ENCODE measurements at regions not wholly inside any gene's neighbourhood (a gene's known extent, or its start where the extent isn't known, plus 50 kb on each side); places are given as distances from the start of the nearest gene placed in this dataset.

DNA sequence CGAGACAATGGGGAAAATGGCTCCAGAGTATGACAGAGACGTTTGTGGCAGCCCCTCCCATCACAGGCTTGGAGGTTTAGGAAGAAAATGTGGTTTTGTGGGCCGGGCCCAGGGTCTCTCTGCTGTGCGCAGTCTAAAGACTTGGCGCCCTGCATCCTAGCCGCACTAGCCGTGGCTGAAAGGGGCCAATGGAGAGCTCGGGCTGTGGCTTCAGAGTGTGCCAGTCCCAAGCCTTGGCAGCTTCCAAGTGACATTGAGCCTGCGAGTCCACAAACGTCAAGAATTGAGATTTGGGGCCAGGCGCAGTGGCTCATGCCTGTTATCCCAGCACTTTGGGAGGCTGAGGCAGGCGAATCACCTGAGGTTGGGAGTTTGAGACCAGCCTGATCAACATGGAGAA lies 513.1 kb downstream of the PCDH17 start:
- no peaks in the 10 kb centered on the region for H4K20me1 ChIP-seq (ENCODE audit: insufficient read depth, low read length)

DNA sequence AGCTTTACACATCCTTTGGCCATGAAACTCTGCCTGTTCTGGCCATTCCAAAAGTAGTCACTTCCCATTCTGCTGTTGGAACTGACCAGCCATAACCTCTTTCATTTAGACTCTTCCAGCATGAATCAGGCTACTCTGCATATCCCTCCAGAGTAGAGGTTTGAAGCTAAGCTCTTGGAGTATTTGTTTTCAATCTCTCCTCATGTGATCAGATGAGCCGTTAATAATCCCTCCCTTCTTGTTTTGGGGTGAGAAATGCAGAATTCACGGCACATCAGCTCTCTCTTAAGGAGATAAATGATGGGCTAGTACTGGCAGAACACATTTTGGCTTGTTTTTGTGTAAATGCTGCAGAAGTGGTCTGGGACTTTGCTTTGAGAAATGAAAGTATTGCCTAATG lies 519.9 kb downstream of the PCDH17 start:
- TF ChIP-seq EZH2 (optimal IDR thresholded peaks at IDR 0.05; ENCODE audit: low read depth, low read length): no peak
- TF ChIP-seq, protein P1, sequence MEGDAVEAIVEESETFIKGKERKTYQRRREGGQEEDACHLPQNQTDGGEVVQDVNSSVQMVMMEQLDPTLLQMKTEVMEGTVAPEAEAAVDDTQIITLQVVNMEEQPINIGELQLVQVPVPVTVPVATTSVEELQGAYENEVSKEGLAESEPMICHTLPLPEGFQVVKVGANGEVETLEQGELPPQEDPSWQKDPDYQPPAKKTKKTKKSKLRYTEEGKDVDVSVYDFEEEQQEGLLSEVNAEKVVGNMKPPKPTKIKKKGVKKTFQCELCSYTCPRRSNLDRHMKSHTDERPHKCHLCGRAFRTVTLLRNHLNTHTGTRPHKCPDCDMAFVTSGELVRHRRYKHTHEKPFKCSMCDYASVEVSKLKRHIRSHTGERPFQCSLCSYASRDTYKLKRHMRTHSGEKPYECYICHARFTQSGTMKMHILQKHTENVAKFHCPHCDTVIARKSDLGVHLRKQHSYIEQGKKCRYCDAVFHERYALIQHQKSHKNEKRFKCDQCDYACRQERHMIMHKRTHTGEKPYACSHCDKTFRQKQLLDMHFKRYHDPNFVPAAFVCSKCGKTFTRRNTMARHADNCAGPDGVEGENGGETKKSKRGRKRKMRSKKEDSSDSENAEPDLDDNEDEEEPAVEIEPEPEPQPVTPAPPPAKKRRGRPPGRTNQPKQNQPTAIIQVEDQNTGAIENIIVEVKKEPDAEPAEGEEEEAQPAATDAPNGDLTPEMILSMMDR (IDR thresholded peaks at IDR 0.05; ENCODE audit: low read length): no peak
- Histone ChIP-seq H3K9me2 (replicated peaks; ENCODE audit: insufficient read depth, low read length) (no peaks in the 10 kb centered on the region), H4K20me1 (ENCODE audit: insufficient read depth, low read length) (no peaks in the 10 kb centered on the region), H3K4me3 (ENCODE audit: low read length) (no peak overlapping the region), H3K27me3 (replicated peaks; ENCODE audit: insufficient read depth, low read length) (no peaks in the 10 kb centered on the region), H3K79me2 (ENCODE audit: low read length) (no peaks in the 10 kb centered on the region), H3K9me3 (replicated peaks; ENCODE audit: insufficient read depth, low read length) (no peaks in the 10 kb centered on the region), H3K4me2 (ENCODE audit: low read depth, low read length) (no peak overlapping the region), H3F3A (ENCODE audit: insufficient read depth, low read length) (no peaks in the 10 kb centered on the region), H3K4me1 (ENCODE audit: low read length) (no peaks in the 10 kb centered on the region), H3K9ac (ENCODE audit: low read length) (no peak overlapping the region), H2AFZ (ENCODE audit: low read length) (no peak overlapping the region), H3K27ac (ENCODE audit: low read length) (no peak overlapping the region), H3K36me3 (replicated peaks; ENCODE audit: insufficient read depth, low read length) (no peaks in the 10 kb centered on the region)
- no peak for DNase-seq

More for the DNA sequence above, 513.1 kb downstream of the PCDH17 start:
- Histone ChIP-seq H3K79me2 (ENCODE audit: low read length) (no peaks in the 10 kb centered on the region), H3F3A (ENCODE audit: insufficient read depth, low read length) (no peaks in the 10 kb centered on the region), H2AFZ (ENCODE audit: low read length) (no peak overlapping the region), H3K27me3 (replicated peaks; ENCODE audit: insufficient read depth, low read length) (no peaks in the 10 kb centered on the region), H3K4me2 (ENCODE audit: low read depth, low read length) (no peak overlapping the region), H3K9ac (ENCODE audit: low read length) (no peak overlapping the region), H3K36me3 (replicated peaks; ENCODE audit: insufficient read depth, low read length) (no peaks in the 10 kb centered on the region), H3K9me2 (replicated peaks; ENCODE audit: insufficient read depth, low read length) (no peaks in the 10 kb centered on the region), H3K4me1 (ENCODE audit: low read length) (no peaks in the 10 kb centered on the region), H3K9me3 (replicated peaks; ENCODE audit: insufficient read depth, low read length) (no peaks in the 10 kb centered on the region), H3K27ac (ENCODE audit: low read length) (no peak overlapping the region), H3K4me3 (ENCODE audit: low read length) (no peak overlapping the region)
- no peak for DNase-seq
- TF ChIP-seq, protein P1 (IDR thresholded peaks at IDR 0.05; ENCODE audit: low read length): no peak
- TF ChIP-seq EZH2phosphoT487 (IDR thresholded peaks at IDR 0.05; ENCODE audit: low read length): no peak
- no peak for TF ChIP-seq EZH2 (optimal IDR thresholded peaks at IDR 0.05; ENCODE audit: low read depth, low read length)

DNA sequence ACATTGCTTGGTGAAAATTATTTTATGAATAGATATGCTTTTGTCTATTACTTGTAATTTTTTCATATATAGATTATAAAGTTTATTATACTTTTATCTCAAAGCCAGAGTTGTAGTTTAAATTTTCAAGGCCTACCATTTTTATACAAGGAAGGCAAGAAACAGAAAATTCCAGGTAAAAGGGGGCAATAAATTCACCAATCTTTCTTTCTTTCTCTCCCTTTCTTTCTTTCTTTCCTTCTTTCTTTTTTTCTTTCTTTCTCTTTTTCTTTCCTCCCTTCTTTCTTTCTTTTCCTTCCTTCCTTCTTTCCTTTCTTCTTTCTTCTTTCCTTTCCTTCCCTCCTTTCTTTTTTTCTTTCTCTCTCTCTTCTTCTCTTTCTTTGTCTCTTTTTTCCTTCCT lies 529.4 kb downstream of the PCDH17 start:
- H3K79me2 ChIP-seq (ENCODE audit: low read length): no peaks in the 10 kb centered on the region
- no peaks in the 10 kb centered on the region for H4K20me1 ChIP-seq (ENCODE audit: insufficient read depth, low read length)
- no peak overlapping the region for H3K4me3 ChIP-seq (ENCODE audit: low read length)
- no peaks in the 10 kb centered on the region for H3K27me3 ChIP-seq (replicated peaks; ENCODE audit: insufficient read depth, low read length)
- no peaks in the 10 kb centered on the region for H3K36me3 ChIP-seq (replicated peaks; ENCODE audit: insufficient read depth, low read length)
- no peaks in the 10 kb centered on the region for H3F3A ChIP-seq (ENCODE audit: insufficient read depth, low read length)
- H2AFZ ChIP-seq (ENCODE audit: low read length): no peak overlapping the region
- no peaks in the 10 kb centered on the region for H3K4me1 ChIP-seq (ENCODE audit: low read length)
- no peak overlapping the region for H3K4me2 ChIP-seq (ENCODE audit: low read depth, low read length)
- H3K9me2 ChIP-seq (replicated peaks; ENCODE audit: insufficient read depth, low read length): no peaks in the 10 kb centered on the region
- H3K9me3 ChIP-seq (replicated peaks; ENCODE audit: insufficient read depth, low read length): no peaks in the 10 kb centered on the region
- DNase-seq: no peak
- H3K27ac ChIP-seq (ENCODE audit: low read length): no peak overlapping the region
- no peak for TF ChIP-seq EZH2 (optimal IDR thresholded peaks at IDR 0.05; ENCODE audit: low read depth, low read length)
- no peak for TF ChIP-seq EZH2phosphoT487 (IDR thresholded peaks at IDR 0.05; ENCODE audit: low read length)
- TF ChIP-seq, protein P1 (IDR thresholded peaks at IDR 0.05; ENCODE audit: low read length): no peak
- H3K9ac ChIP-seq (ENCODE audit: low read length): no peak overlapping the region
